ENCODE measurements at regions not wholly inside any gene's neighbourhood (a gene's known extent, or its start where the extent isn't known, plus 50 kb on each side); places are given as distances from the start of the nearest gene placed in this dataset.
"Not testable (repeated sequence)": the region's sequence is repeated elsewhere in the genome, so short reads cannot be mapped to it uniquely, and the experiment has no call there.

- DNase-seq (peak; percentile 79), ATAC-seq (peak; percentile 76 to 96)
- intact Hi-C loops (cut with DNase I) = no loop called here
These were observed 313.0 kb downstream of the CETN3 start for GRCh38 chr5:90096415-90097081.

DNA sequence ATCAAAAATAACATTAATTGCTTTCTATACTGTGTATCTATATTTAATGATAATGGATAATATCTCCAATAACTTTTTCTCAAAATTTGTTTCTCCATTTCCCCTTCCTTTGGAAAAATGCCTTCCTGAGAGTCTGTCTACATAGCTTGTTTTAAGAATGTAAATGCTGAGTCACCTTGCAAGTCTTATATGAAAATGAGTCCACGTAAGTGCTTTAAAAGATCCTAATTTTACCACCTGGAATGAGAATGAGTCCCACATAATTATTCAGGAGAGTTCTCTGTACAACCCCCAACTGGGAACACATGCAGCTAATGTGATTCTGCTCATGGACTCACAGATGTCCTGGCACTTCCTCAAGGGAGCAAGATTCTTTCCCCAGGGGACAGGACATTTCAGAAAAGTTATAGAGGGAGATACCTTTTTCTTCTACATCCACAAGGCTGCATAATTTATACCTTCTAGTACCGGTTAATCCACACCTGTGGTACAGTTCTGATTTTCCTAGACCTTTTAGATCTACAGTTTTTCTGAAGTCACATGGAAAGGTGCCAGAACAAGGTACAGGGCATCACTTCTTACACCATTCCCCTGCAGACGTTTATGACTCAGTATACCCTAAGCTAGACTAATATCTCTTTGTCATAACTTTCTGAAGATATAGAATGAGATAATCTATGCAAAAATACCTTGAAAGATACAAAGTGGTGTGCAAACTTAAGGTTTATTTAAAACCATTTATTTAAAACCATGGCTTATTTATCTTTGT, 314.1 kb downstream of the CETN3 start:
- intact Hi-C loops (cut with DNase I) = no loop called here
- ATAC-seq (no peak), DNase-seq (no peak)

GRCh38 chr5:90093751-90094485, 315.6 kb downstream of the CETN3 start:
- intact Hi-C loops (cut with DNase I) = no loop called here
- ATAC-seq (no peak), DNase-seq (no peak)

GRCh38 chr5:90092734-90093133, 316.8 kb downstream of the CETN3 start:
- DNase-seq (no peak), ATAC-seq (no peak)
- intact Hi-C loops (cut with DNase I) = no loop called here

GRCh38 chr5:90084342-90084741, 325.2 kb downstream of the CETN3 start:
- DNase-seq (no peak), ATAC-seq (no peak)
- intact Hi-C loops (cut with DNase I) = no loop called here

DNA sequence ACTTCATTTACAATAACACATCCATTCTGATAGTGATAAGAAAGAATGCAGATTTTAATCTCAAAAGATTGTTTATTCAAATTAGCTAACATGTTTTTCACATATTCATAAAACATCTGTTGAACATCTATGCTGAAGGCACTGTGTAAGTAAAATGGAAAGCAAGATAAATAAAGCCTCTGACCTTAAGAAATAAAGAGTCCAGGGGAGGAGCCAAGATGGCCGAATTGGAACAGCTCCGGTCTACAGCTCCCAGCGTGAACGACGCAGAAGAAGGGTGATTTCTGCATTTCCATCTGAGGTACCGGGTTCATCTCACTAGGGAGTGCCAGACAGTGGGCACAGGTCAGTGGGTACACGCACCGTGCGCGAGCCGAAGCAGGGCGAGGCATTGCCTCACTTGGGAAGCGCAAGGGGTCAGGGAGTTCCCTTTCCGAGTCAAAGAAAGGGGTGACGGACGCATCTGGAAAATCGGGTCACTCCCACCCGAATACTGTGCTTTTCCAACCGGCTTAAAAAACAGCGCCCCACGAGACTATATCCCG, 336.5 kb downstream of the CETN3 start:
- DNase-seq; intact Hi-C loops (cut with DNase I); ATAC-seq: not testable (repeated sequence)

DNA sequence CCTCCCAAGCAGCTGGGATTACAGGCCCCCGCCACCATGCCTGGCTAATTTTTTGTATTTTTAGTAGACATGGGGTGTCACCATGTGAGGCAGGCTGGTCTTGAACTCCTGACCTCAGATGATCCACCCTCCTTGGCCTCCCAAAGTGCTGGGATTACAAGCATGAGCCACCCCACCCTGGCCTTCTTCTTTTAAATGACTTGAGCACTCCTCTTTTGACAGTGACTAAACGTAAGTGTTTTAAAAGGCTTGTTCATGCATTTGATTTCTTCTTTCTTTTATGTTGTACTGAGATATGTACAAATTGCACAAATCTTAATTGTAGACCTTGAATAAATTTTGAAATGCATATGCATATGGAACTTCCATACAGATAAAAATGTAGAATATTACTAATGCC, 337.9 kb downstream of the CETN3 start:
- intact Hi-C loops (cut with DNase I) = no loop called here
- DNase-seq (no peak), ATAC-seq (no peak)

DNA sequence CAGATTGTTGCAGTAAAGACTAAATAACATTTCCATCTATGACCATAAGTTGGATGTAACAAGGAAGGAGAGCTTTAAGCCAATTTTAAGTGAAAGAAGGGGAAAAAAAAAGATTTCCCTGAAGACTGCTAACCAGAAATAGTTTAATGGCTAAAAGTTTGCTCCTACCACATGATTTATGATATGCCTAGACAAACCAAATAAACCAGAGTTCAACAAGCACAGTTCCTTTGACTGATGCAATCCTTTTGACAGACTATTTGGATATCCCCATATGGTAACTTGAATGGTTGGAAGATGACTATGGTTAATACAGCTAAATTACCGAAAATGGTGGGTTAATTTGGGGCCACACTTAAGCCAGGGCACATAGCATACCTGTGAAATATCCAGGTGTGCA, 338.5 kb downstream of the CETN3 start:
- ATAC-seq (no peak), DNase-seq (no peak)
- intact Hi-C loops (cut with DNase I) = no loop called here

DNA sequence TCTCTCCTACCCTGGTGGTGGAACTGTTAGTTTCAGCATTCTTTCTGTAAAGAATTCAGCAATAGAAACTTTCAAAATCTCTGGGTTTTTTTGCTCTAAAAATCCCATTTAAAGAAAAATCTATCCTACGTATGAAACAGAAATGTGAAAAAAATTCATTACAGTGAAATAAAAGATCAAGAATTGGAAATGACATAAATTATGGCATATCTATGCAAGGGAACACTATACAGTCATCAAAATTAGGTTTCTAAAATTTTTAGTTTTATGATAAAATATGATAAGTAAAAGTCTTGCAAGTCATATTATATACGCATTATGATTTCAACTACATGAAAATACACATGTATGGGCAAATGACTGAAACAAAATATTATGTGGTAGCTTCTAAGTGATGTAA, 342.6 kb downstream of the CETN3 start:
- intact Hi-C loops (cut with DNase I) = no loop called here
- DNase-seq = no peak
- no peak for ATAC-seq

- intact Hi-C loops (cut with DNase I) = no loop called here
- DNase-seq = no peak
These were observed 352.4 kb downstream of the CETN3 start for GRCh38 chr5:90056911-90057705.

DNA sequence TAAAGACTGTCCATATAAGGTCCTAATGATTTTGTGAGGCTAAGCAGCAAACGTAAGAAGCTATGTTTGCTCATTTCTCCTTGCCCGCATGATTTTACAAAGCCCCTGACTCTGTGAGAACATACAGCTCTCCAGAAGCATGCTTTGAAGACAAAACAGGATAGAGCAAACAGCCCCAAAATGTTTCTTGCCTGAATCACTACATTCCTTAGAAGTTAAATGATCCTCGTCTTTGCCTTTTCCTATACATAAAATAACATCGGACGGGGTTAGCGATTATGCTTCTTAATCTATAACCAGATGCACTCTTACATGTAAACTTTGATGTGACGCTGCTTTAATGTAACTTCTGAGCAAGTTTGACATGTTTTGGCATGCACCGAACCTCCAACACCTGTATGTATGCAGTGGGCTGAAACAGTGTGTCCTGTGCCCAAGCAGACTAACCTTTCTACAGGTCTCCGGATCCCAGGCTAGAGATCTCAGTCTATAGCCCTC, 353.7 kb downstream of the CETN3 start:
- intact Hi-C loops (cut with DNase I) = no loop called here
- no peak for DNase-seq

More at GRCh38 chr5:90056911-90057705, 352.4 kb downstream of the CETN3 start:
- peak; percentile 12 to 19 for ATAC-seq

DNA sequence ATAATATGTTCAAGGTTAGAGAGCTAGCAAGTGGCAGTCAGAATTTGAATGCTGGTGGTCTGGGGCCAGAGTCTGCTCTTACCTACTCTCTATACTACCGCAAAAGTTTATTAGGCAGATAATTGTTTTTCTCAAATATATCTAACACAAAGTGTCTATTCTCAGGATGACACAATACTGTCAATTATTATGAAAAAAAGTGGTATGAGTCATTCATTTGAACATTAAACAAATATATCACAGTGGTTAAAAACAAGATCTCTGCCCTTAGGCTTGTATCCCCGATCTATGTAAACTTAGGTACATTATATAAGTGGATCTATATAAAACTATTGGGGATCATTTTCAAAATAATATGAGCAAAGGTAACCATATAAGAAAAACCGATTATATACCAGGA, 354.9 kb downstream of the CETN3 start:
- intact Hi-C loops (cut with DNase I) = no loop called here
- DNase-seq (no peak), ATAC-seq (no peak)

More for the DNA sequence above, 353.7 kb downstream of the CETN3 start:
- ATAC-seq = no peak

DNA sequence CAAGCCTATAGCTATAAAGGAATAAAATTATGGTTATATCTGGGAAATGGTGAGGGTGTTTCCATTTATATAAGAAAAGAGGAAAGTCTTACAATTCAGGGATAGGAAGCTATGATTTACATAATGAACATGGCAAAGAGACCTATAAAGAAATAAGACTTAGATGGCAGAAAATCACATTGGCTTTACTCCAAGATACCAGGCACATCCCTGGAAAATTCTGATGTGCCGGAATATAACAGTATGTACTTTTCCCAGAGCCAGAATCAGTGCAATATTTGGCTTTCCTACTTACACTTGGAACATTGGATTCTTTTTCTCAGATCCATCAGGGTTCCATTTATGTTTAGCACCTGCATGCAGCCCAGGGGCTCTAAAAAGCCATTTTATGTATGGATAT, 357.8 kb downstream of the CETN3 start:
- DNase-seq (no peak), ATAC-seq (no peak)
- intact Hi-C loops (cut with DNase I) = no loop called here

GRCh38 chr5:90050103-90050502, 359.5 kb downstream of the CETN3 start:
- DNase-seq (no peak), ATAC-seq (no peak)
- intact Hi-C loops (cut with DNase I) = no loop called here

DNA sequence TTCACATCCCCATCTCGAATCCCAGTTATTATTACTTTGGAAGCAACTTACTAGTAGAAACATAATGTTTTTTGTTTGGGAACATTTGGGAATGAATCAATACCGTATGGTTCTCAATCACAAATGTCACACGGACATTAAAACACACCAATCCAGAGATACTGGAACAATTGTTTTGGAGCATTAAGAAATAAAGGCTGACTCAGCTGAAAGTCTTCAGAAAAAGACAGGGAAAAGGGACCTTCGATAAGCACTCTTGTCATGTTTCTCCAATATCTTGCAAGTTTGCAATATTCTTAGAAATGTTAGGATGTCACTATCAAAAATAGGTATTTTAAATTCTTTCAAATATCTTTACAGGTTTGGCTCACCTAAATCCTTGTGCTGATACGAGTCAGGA, 362.4 kb downstream of the CETN3 start:
- DNase-seq (no peak), ATAC-seq (no peak)
- intact Hi-C loops (cut with DNase I) = no loop called here

DNA sequence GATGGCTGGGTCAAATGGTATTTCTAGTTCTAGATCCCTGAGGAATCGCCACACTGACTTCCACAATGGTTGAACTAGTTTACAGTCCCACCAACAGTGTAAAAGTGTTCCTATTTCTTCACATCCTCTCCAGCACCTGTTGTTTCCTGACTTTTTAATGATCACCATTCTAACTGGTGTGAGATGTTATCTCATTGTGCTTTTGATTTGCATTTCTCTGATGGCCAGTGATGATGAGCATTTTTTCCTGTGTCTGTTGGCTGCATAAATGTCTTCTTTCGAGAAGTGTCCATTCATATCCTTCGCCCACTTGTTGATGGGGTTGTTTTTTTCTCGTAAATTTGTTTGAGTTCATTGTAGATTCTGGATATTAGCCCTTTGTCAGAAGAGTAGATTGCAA, 369.5 kb downstream of the CETN3 start:
- intact Hi-C loops (cut with DNase I); ATAC-seq; DNase-seq: not testable (repeated sequence)

DNA sequence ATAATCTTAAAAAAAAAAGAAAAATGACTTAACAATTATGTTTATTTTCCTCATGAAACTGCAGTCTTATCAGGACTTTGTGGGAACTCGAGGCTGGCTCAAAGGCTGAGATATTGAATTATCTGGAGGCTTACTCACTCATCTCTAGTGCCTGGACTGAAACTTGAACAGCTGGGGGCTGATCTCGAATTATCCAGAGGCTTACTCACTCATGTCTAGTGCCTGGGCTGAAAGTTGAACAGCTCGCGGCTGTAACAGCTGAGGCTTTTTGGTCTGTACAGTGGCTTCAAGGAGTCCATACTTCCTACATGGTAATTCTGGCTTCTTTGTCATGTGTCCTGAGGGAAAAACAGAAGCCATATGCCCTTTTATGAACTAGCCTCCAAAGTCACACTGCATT, 371.9 kb downstream of the CETN3 start:
- no peak for DNase-seq
- intact Hi-C loops (cut with DNase I) = no loop called here
- peak in 1 of 2 donors; percentile 98 for ATAC-seq

DNA sequence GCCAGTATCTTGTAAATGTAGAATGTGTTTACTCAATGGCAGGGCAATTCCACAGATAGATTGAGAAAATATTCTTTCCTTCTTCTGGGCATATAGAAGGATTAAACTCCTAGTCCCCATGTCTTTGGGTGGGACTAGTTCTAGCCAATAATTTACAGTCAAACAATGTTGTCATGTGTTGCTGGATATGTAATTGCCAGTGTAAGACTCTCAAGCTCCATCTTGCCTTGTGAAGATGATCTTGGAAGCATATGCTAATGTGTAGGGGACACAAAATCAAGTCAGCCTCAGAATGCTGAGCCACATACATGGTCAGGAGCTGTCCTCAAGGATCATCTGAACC, 386.9 kb downstream of the CETN3 start:
- intact Hi-C loops (cut with DNase I) = no loop called here
- DNase-seq = no peak

More for the DNA sequence above, 386.9 kb downstream of the CETN3 start:
- no peak for ATAC-seq
